ENCODE measurements at regions not wholly inside any gene's neighbourhood (a gene's known extent, or its start where the extent isn't known, plus 50 kb on each side); places are given as distances from the start of the nearest gene placed in this dataset.

DNA sequence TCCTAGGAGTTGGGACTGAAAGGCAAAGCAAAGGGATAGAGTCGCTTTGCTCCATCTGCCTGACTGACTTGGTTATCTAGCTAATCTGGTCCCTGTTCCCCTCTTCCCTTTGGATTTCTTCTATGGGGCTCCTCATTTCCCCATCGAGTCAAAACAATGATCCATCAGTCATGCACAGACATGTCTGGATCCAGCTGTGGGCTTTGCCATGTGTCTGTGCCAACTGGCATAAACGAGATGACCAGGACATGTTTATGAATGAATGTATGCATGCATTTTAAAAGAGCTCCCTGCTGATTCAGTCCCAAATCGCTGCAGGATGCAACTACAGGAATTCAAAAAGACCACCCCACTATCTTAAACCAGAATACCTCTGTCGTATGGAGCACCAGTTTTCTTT lies 122.0 kb downstream of the ARL4A start:
- TF ChIP-seq, protein P1, sequence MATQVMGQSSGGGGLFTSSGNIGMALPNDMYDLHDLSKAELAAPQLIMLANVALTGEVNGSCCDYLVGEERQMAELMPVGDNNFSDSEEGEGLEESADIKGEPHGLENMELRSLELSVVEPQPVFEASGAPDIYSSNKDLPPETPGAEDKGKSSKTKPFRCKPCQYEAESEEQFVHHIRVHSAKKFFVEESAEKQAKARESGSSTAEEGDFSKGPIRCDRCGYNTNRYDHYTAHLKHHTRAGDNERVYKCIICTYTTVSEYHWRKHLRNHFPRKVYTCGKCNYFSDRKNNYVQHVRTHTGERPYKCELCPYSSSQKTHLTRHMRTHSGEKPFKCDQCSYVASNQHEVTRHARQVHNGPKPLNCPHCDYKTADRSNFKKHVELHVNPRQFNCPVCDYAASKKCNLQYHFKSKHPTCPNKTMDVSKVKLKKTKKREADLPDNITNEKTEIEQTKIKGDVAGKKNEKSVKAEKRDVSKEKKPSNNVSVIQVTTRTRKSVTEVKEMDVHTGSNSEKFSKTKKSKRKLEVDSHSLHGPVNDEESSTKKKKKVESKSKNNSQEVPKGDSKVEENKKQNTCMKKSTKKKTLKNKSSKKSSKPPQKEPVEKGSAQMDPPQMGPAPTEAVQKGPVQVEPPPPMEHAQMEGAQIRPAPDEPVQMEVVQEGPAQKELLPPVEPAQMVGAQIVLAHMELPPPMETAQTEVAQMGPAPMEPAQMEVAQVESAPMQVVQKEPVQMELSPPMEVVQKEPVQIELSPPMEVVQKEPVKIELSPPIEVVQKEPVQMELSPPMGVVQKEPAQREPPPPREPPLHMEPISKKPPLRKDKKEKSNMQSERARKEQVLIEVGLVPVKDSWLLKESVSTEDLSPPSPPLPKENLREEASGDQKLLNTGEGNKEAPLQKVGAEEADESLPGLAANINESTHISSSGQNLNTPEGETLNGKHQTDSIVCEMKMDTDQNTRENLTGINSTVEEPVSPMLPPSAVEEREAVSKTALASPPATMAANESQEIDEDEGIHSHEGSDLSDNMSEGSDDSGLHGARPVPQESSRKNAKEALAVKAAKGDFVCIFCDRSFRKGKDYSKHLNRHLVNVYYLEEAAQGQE (IDR thresholded peaks at IDR 0.05; ENCODE audit: insufficient read depth in 1 of 2, low read depth in 2 of 2, low read length in 2 of 2) = no peak
- TF ChIP-seq SIN3A (IDR thresholded peaks at IDR 0.05; ENCODE audit: borderline replicate concordance, insufficient read depth, low read length) (no peak), FOXP2 (optimal IDR thresholded peaks at IDR 0.05; ENCODE audit: borderline replicate concordance, extremely low read depth, extremely low read length, insufficient read depth) (no peak)

- no peak for TF ChIP-seq POLR2AphosphoS5 (IDR thresholded peaks at IDR 0.05; ENCODE audit: low read depth, low read length)
- TF ChIP-seq SIN3A (IDR thresholded peaks at IDR 0.05; ENCODE audit: borderline replicate concordance, insufficient read depth, low read length) = no peak
- no peak for TF ChIP-seq FOXP2 (optimal IDR thresholded peaks at IDR 0.05; ENCODE audit: borderline replicate concordance, extremely low read depth, extremely low read length, insufficient read depth)
- TF ChIP-seq, protein P1 (IDR thresholded peaks at IDR 0.05; ENCODE audit: insufficient read depth in 1 of 2, low read depth in 2 of 2, low read length in 2 of 2) = no peak
- TF ChIP-seq TAF1 (IDR thresholded peaks at IDR 0.05; ENCODE audit: borderline replicate concordance, insufficient read depth, low read length) = no peak
Measured at GRCh38 chr7:12812111-12812510, 124.7 kb downstream of the ARL4A start.

GRCh38 chr7:12814107-12814506 lies 126.7 kb downstream of the ARL4A start:
- TF ChIP-seq, protein P1 (IDR thresholded peaks at IDR 0.05; ENCODE audit: insufficient read depth in 1 of 2, low read depth in 2 of 2, low read length in 2 of 2) = no peak
- TF ChIP-seq TAF1 (IDR thresholded peaks at IDR 0.05; ENCODE audit: borderline replicate concordance, insufficient read depth, low read length) (no peak), SIN3A (IDR thresholded peaks at IDR 0.05; ENCODE audit: borderline replicate concordance, insufficient read depth, low read length) (no peak), POLR2AphosphoS5 (IDR thresholded peaks at IDR 0.05; ENCODE audit: low read depth, low read length) (no peak), FOXP2 (optimal IDR thresholded peaks at IDR 0.05; ENCODE audit: borderline replicate concordance, extremely low read depth, extremely low read length, insufficient read depth) (no peak)

- TF ChIP-seq POLR2AphosphoS5 (IDR thresholded peaks at IDR 0.05; ENCODE audit: low read depth, low read length) (no peak), SIN3A (IDR thresholded peaks at IDR 0.05; ENCODE audit: borderline replicate concordance, insufficient read depth, low read length) (no peak), FOXP2 (optimal IDR thresholded peaks at IDR 0.05; ENCODE audit: borderline replicate concordance, extremely low read depth, extremely low read length, insufficient read depth) (no peak), TAF1 (IDR thresholded peaks at IDR 0.05; ENCODE audit: borderline replicate concordance, insufficient read depth, low read length) (no peak)
- TF ChIP-seq, protein P1 (IDR thresholded peaks at IDR 0.05; ENCODE audit: insufficient read depth in 1 of 2, low read depth in 2 of 2, low read length in 2 of 2) = no peak
Measured at GRCh38 chr7:12814828-12815227, 127.4 kb downstream of the ARL4A start.

DNA sequence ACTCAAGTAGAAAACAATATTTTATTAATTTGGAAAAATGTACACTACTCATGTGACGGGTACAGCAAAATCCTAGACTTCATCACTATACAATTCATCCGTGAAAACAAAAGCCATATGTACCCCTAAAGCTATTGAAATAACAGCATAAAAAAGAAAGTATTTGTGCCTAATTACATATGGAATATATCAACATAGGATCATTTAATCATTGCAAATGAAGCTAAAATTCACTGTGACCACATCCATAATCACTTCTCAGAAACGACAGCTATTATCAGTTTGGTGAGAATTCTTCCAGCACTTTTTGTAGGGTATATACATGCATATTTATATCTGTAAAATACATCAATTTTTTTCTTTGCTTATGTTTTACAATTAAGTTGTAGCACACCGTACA lies 128.0 kb downstream of the ARL4A start:
- no peak for TF ChIP-seq POLR2AphosphoS5 (IDR thresholded peaks at IDR 0.05; ENCODE audit: low read depth, low read length)
- TF ChIP-seq TAF1 (IDR thresholded peaks at IDR 0.05; ENCODE audit: borderline replicate concordance, insufficient read depth, low read length) = no peak
